WTC11 (cell line): ENCODE measurements at regions not wholly inside any gene's neighbourhood (a gene's known extent, or its start where the extent isn't known, plus 50 kb on each side); places are given as distances from the start of the nearest gene placed in this dataset.

Experiments
- ATAC-seq: fragments of 200-7000 bp; cut with Tn5 transposase; 2 replicates; pipeline ENCODE4 v1.10.0; 2021; ENCODE audit warnings: mild to moderate bottlenecking, moderate library complexity
- CTCF ChIA-PET: fragments of 300-600 bp; sonication (Branson Sonifier 250); formaldehyde crosslinking; loops from one replicate; lab custom pipeline; 2021; ENCODE audit warnings: antibody characterized with exemption; lab: Charles Lee
- POLR2A ChIA-PET: fragments of 350-600 bp; sonication (Branson Sonifier 250); formaldehyde crosslinking; loops from one replicate; lab custom pipeline; 2021; ENCODE audit warnings: antibody characterized with exemption; lab: Charles Lee
- DNase-seq: peaks from one replicate; pipeline ENCODE4 v3.0.0; 2021; ENCODE audit warnings: low spot score
- H3K27ac Mint-ChIP-seq: 2 replicates; pipeline ENCODE4 v1.8.0; 2021; ENCODE audit warnings: mixed read lengths
- H3K27me3 Mint-ChIP-seq: 2 replicates; pipeline ENCODE4 v1.8.0; 2021; ENCODE audit warnings: low read depth, mild to moderate bottlenecking, moderate library complexity, mixed read lengths
- H3K36me3 Mint-ChIP-seq: 2 replicates; pipeline ENCODE4 v1.8.0; 2021; ENCODE audit warnings: mixed read lengths
- H3K4me1 Mint-ChIP-seq: 2 replicates; pipeline ENCODE4 v1.8.0; 2022; ENCODE audit warnings: mixed read lengths
- H3K4me3 Mint-ChIP-seq: 2 replicates; pipeline ENCODE4 v1.8.0; 2021; ENCODE audit warnings: mild to moderate bottlenecking, moderate library complexity, mixed read lengths
- H3K9me3 Mint-ChIP-seq: 2 replicates; pipeline ENCODE4 v1.8.0; 2021; ENCODE audit warnings: mixed read lengths
- ARID4B ChIP-seq: sonication (generic); formaldehyde crosslinking; IDR thresholded peaks from 2 replicates; pipeline ENCODE4 v1.8.0; 2023; ENCODE audit warnings: missing genetic modification reagents, mild to moderate bottlenecking, borderline replicate concordance
- CREM ChIP-seq: sonication (generic); formaldehyde crosslinking; IDR thresholded peaks from 2 replicates; pipeline ENCODE4 v1.8.1; 2022; ENCODE audit warnings: mild to moderate bottlenecking, missing genetic modification reagents, moderate library complexity
- E2F1 ChIP-seq: sonication (generic); formaldehyde crosslinking; IDR thresholded peaks from 2 replicates; pipeline ENCODE4 v1.8.0; 2022; ENCODE audit warnings: mild to moderate bottlenecking, missing genetic modification reagents
- E2F4 ChIP-seq: sonication (generic); formaldehyde crosslinking; IDR thresholded peaks from 2 replicates; pipeline ENCODE4 v1.8.1; 2022; ENCODE audit warnings: low read depth, mild to moderate bottlenecking, moderate library complexity, missing genetic modification reagents, borderline replicate concordance
- ETV6 ChIP-seq: sonication (generic); formaldehyde crosslinking; IDR thresholded peaks from 2 replicates; pipeline ENCODE4 v1.8.1; 2022; ENCODE audit warnings: mild to moderate bottlenecking, missing genetic modification reagents
- FOXP1 ChIP-seq: sonication (generic); formaldehyde crosslinking; IDR thresholded peaks from 2 replicates; pipeline ENCODE4 v1.8.0; 2022; ENCODE audit warnings: missing genetic modification reagents, mild to moderate bottlenecking, moderate library complexity, borderline replicate concordance
- JAZF1 ChIP-seq: fragments of 250-450 bp; sonication (Bioruptor Pico); IDR thresholded peaks from 2 replicates; pipeline ENCODE4 v1.9.0; 2021; ENCODE audit warnings: moderate library complexity, mild to moderate bottlenecking, inconsistent platforms
- MYBL2 ChIP-seq: sonication (generic); formaldehyde crosslinking; IDR thresholded peaks from 2 replicates; pipeline ENCODE4 v1.8.1; 2023; ENCODE audit warnings: mild to moderate bottlenecking, moderate library complexity, missing genetic modification reagents
- NFE2L1 ChIP-seq: sonication (generic); formaldehyde crosslinking; IDR thresholded peaks from 2 replicates; pipeline ENCODE4 v1.8.1; 2023; ENCODE audit warnings: missing genetic modification reagents
- NFYB ChIP-seq: sonication (generic); formaldehyde crosslinking; conservative IDR thresholded peaks from 2 replicates; pipeline ENCODE4 v1.8.0; 2022; ENCODE audit warnings: low read depth, missing genetic modification reagents
- RELA ChIP-seq: sonication (generic); formaldehyde crosslinking; IDR thresholded peaks from 2 replicates; pipeline ENCODE4 v1.8.1; 2022; ENCODE audit warnings: missing genetic modification reagents, mild to moderate bottlenecking, borderline replicate concordance
- RORB ChIP-seq: fragments of 250-450 bp; sonication (Bioruptor Pico); IDR thresholded peaks from 2 replicates; pipeline ENCODE4 v1.9.0; 2021; ENCODE audit warnings: mild to moderate bottlenecking
- SMAD3 ChIP-seq: sonication (generic); formaldehyde crosslinking; IDR thresholded peaks from 2 replicates; pipeline ENCODE4 v1.8.0; 2022; ENCODE audit warnings: missing genetic modification reagents, mild to moderate bottlenecking, borderline replicate concordance
- SOX15 ChIP-seq: fragments of 250-450 bp; sonication (Bioruptor Pico); IDR thresholded peaks from 2 replicates; pipeline ENCODE4 v1.9.0; 2021; ENCODE audit warnings: mild to moderate bottlenecking
- TCF7 ChIP-seq: sonication (generic); formaldehyde crosslinking; IDR thresholded peaks from 2 replicates; pipeline ENCODE4 v1.8.0; 2022; ENCODE audit warnings: mild to moderate bottlenecking, low read depth, missing genetic modification reagents, moderate library complexity
- ZBTB21 ChIP-seq: sonication (generic); formaldehyde crosslinking; IDR thresholded peaks from 2 replicates; pipeline ENCODE4 v1.8.1; 2023; ENCODE audit warnings: mild to moderate bottlenecking, missing genetic modification reagents, borderline replicate concordance
- ZMAT4 ChIP-seq: fragments of 250-450 bp; sonication (Bioruptor Pico); IDR thresholded peaks from 2 replicates; pipeline ENCODE4 v1.9.0; 2021; ENCODE audit warnings: mild to moderate bottlenecking
- ZNF219 ChIP-seq: sonication (generic); formaldehyde crosslinking; IDR thresholded peaks from 2 replicates; pipeline ENCODE4 v1.8.0; 2023; ENCODE audit warnings: missing genetic modification reagents, mild to moderate bottlenecking, borderline replicate concordance
- ZNF263 ChIP-seq: sonication (generic); formaldehyde crosslinking; IDR thresholded peaks from 2 replicates; pipeline ENCODE4 v1.8.1; 2022; ENCODE audit warnings: low read depth, mild to moderate bottlenecking, moderate library complexity, missing genetic modification reagents
- ZNF396 ChIP-seq: fragments of 250-450 bp; sonication (Bioruptor Pico); IDR thresholded peaks from 2 replicates; pipeline ENCODE4 v1.8.0; 2021; ENCODE audit warnings: mild to moderate bottlenecking, moderate library complexity, borderline replicate concordance
- ZNF416 ChIP-seq: fragments of 250-450 bp; sonication (Bioruptor Pico); IDR thresholded peaks from 2 replicates; pipeline ENCODE4 v1.9.0; 2021; ENCODE audit warnings: mild to moderate bottlenecking, inconsistent platforms
- ZNF423 ChIP-seq: fragments of 250-450 bp; sonication (Bioruptor Pico); IDR thresholded peaks from 2 replicates; pipeline ENCODE4 v2.1.2; 2022; ENCODE audit warnings: mild to moderate bottlenecking, moderate library complexity
- TF ChIP-seq, protein P1 (sequence below): sonication (generic); formaldehyde crosslinking; IDR thresholded peaks from 2 replicates; pipeline ENCODE4 v1.8.0; 2023; ENCODE audit warnings: missing genetic modification reagents
- TF ChIP-seq, protein P2 (sequence below): sonication (generic); formaldehyde crosslinking; IDR thresholded peaks from 2 replicates; pipeline ENCODE4 v1.8.0; 2022; ENCODE audit warnings: mild to moderate bottlenecking, missing genetic modification reagents

GRCh38 chr4:89420507-89420906 is 112.9 kb upstream of the GPRIN3 start:
- no peaks in the 10 kb centered on the region for H3K9me3 Mint-ChIP-seq
- H3K4me3 Mint-ChIP-seq = no peak overlapping the region
- ChIA-PET CTCF (no interaction called here), POLR2A (no interaction called here)
- peaks cover 58% of the 10 kb centered on the region for H3K27me3 Mint-ChIP-seq
- H3K4me1 Mint-ChIP-seq = peaks cover 17% of the 10 kb centered on the region
- DNase-seq (no peak), ATAC-seq (no peak)
- no peaks in the 10 kb centered on the region for H3K36me3 Mint-ChIP-seq
- no peak overlapping the region for H3K27ac Mint-ChIP-seq
- no peak for TF ChIP-seq RORB

- POLR2A ChIA-PET = no interaction called here
- no peak overlapping the region for H3K27ac Mint-ChIP-seq
- DNase-seq = no peak
- CTCF ChIA-PET = interaction anchor here (0.7 to 1.1 kb wide), 2 partner anchors 161 to 169 kb away, joined by 3 read pairs; no protein-coding TSS in a partner anchor
- H3K27me3 Mint-ChIP-seq = peaks cover 60% of the 10 kb centered on the region
- no peaks in the 10 kb centered on the region for H3K9me3 Mint-ChIP-seq
- ATAC-seq = peak; percentile 70
- TF ChIP-seq TCF7 (CRISPR knock-in tag) = no peak
- no peak for TF ChIP-seq ZNF219 (CRISPR knock-in tag)
- no peak for TF ChIP-seq ZNF263 (CRISPR knock-in tag)
- no peak for TF ChIP-seq SOX15 (CRISPR knock-in tag)
- no peak for TF ChIP-seq ZNF423 (CRISPR knock-in tag)
- TF ChIP-seq CREM (CRISPR knock-in tag) = no peak
- TF ChIP-seq, protein P1, sequence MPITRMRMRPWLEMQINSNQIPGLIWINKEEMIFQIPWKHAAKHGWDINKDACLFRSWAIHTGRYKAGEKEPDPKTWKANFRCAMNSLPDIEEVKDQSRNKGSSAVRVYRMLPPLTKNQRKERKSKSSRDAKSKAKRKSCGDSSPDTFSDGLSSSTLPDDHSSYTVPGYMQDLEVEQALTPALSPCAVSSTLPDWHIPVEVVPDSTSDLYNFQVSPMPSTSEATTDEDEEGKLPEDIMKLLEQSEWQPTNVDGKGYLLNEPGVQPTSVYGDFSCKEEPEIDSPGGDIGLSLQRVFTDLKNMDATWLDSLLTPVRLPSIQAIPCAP (CRISPR knock-in tag) = no peak
- no peak for TF ChIP-seq ZNF396 (CRISPR knock-in tag)
- no peak for TF ChIP-seq FOXP1 (CRISPR knock-in tag)
- H3K4me1 Mint-ChIP-seq = peaks cover 26% of the 10 kb centered on the region
- no peak overlapping the region for H3K4me3 Mint-ChIP-seq
- no peaks in the 10 kb centered on the region for H3K36me3 Mint-ChIP-seq
Observed at GRCh38 chr4:89419111-89419695, 111.6 kb upstream of the GPRIN3 start.

DNA sequence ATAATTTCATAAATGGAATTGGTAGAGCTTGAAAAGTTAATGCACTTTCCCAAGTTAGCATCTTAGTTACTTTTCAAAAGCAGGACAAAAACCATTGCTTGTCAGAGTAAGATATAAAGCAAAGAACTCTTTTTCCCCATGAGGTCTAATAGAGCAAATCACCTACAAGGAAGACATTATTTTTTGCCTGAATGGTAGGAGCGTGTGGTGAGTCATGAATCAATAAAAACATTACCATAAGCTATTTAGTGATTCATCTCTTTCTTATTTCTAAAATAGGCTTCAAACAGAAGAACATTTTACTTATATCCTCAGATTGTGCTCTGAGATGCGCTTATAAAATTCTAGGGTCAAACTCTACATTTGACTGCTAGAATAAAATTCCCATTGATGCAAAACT is 109.4 kb upstream of the GPRIN3 start:
- Mint-ChIP-seq H3K36me3 (no peaks in the 10 kb centered on the region), H3K4me1 (peaks cover 29% of the 10 kb centered on the region), H3K27me3 (peaks cover 53% of the 10 kb centered on the region), H3K4me3 (no peak overlapping the region), H3K9me3 (no peaks in the 10 kb centered on the region), H3K27ac (no peak overlapping the region)
- ChIA-PET POLR2A (no interaction called here), CTCF (no interaction called here)
- TF ChIP-seq NFE2L1 (CRISPR knock-in tag) (no peak), E2F4 (no peak), ARID4B (CRISPR knock-in tag) (no peak), SMAD3 (CRISPR knock-in tag) (no peak), NFYB (no peak), JAZF1 (CRISPR knock-in tag) (no peak), ZNF219 (CRISPR knock-in tag) (no peak), ZMAT4 (CRISPR knock-in tag) (no peak), ETV6 (CRISPR knock-in tag) (no peak), E2F1 (CRISPR knock-in tag) (no peak), CREM (CRISPR knock-in tag) (no peak), ZNF416 (CRISPR knock-in tag) (no peak), MYBL2 (CRISPR knock-in tag) (no peak), RELA (no peak), ZBTB21 (CRISPR knock-in tag) (no peak)
- TF ChIP-seq, protein P2, sequence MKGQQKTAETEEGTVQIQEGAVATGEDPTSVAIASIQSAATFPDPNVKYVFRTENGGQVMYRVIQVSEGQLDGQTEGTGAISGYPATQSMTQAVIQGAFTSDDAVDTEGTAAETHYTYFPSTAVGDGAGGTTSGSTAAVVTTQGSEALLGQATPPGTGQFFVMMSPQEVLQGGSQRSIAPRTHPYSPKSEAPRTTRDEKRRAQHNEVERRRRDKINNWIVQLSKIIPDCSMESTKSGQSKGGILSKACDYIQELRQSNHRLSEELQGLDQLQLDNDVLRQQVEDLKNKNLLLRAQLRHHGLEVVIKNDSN (CRISPR knock-in tag) = no peak
- ATAC-seq = no peak
- no peak for DNase-seq
